ENCODE measurements at regions not wholly inside any gene's neighbourhood (a gene's known extent, or its start where the extent isn't known, plus 50 kb on each side); places are given as distances from the start of the nearest gene placed in this dataset.

GRCh38 chr7:81433692-81434331, 336.0 kb downstream of the HGF start:
- H3K36me3 ChIP-seq (ENCODE audit: insufficient read depth, low read length) = no peaks in the 10 kb centered on the region
- no peak overlapping the region for H3K9ac ChIP-seq (ENCODE audit: low read depth, low read length, poor library complexity, severe bottlenecking)
- no peak overlapping the region for H2AFZ ChIP-seq (ENCODE audit: low read length)
- H3K79me2 ChIP-seq (ENCODE audit: insufficient read depth, low read length) = no peaks in the 10 kb centered on the region
- no peak overlapping the region for H3K4me2 ChIP-seq (ENCODE audit: low read depth, low read length, poor library complexity, severe bottlenecking)
- TF ChIP-seq CTCF (conservative IDR thresholded peaks at IDR 0.05; ENCODE audit: low read length) = no peak
- TF ChIP-seq EZH2phosphoT487 (IDR thresholded peaks at IDR 0.05; ENCODE audit: borderline replicate concordance) = no peak
- no peaks in the 10 kb centered on the region for H4K20me1 ChIP-seq (ENCODE audit: insufficient read depth, low read length, poor library complexity, severe bottlenecking)
- no peaks in the 10 kb centered on the region for H3K27me3 ChIP-seq (ENCODE audit: insufficient read depth, low read length, poor library complexity, severe bottlenecking)
- H3K9me2 ChIP-seq (replicated peaks; ENCODE audit: low read depth, low read length) = no peaks in the 10 kb centered on the region
- no peaks in the 10 kb centered on the region for H3F3A ChIP-seq (ENCODE audit: low read depth)
- H3K9me3 ChIP-seq (ENCODE audit: insufficient read depth, low read depth, low read length) = no peaks in the 10 kb centered on the region
- H3K4me1 ChIP-seq (ENCODE audit: insufficient read depth, low read length, poor library complexity, severe bottlenecking) = no peaks in the 10 kb centered on the region
- H3K4me3 ChIP-seq (ENCODE audit: low read length, poor library complexity, severe bottlenecking) = no peak overlapping the region

GRCh38 chr7:81433206-81433605, 336.6 kb downstream of the HGF start:
- Histone ChIP-seq H3K4me3 (ENCODE audit: low read length, poor library complexity, severe bottlenecking) (no peak overlapping the region), H3K79me2 (ENCODE audit: insufficient read depth, low read length) (no peaks in the 10 kb centered on the region), H3K9me3 (ENCODE audit: insufficient read depth, low read depth, low read length) (no peaks in the 10 kb centered on the region), H3K36me3 (ENCODE audit: insufficient read depth, low read length) (no peaks in the 10 kb centered on the region), H3K9ac (ENCODE audit: low read depth, low read length, poor library complexity, severe bottlenecking) (no peak overlapping the region), H3K9me2 (replicated peaks; ENCODE audit: low read depth, low read length) (no peaks in the 10 kb centered on the region), H3K27me3 (ENCODE audit: insufficient read depth, low read length, poor library complexity, severe bottlenecking) (no peaks in the 10 kb centered on the region), H3F3A (ENCODE audit: low read depth) (no peaks in the 10 kb centered on the region), H4K20me1 (ENCODE audit: insufficient read depth, low read length, poor library complexity, severe bottlenecking) (no peaks in the 10 kb centered on the region), H3K4me2 (ENCODE audit: low read depth, low read length, poor library complexity, severe bottlenecking) (no peak overlapping the region), H2AFZ (ENCODE audit: low read length) (no peak overlapping the region), H3K4me1 (ENCODE audit: insufficient read depth, low read length, poor library complexity, severe bottlenecking) (no peaks in the 10 kb centered on the region)
- no peak for TF ChIP-seq CTCF (conservative IDR thresholded peaks at IDR 0.05; ENCODE audit: low read length)

GRCh38 chr7:81430761-81431160, 339.1 kb downstream of the HGF start:
- Histone ChIP-seq H3K4me3 (ENCODE audit: low read length, poor library complexity, severe bottlenecking) (no peak overlapping the region), H2AFZ (ENCODE audit: low read length) (no peak overlapping the region), H3K9me3 (ENCODE audit: insufficient read depth, low read depth, low read length) (no peaks in the 10 kb centered on the region), H3K9ac (ENCODE audit: low read depth, low read length, poor library complexity, severe bottlenecking) (no peak overlapping the region), H3K79me2 (ENCODE audit: insufficient read depth, low read length) (no peaks in the 10 kb centered on the region), H3K36me3 (ENCODE audit: insufficient read depth, low read length) (no peaks in the 10 kb centered on the region), H3K27me3 (ENCODE audit: insufficient read depth, low read length, poor library complexity, severe bottlenecking) (no peaks in the 10 kb centered on the region), H3K4me1 (ENCODE audit: insufficient read depth, low read length, poor library complexity, severe bottlenecking) (no peaks in the 10 kb centered on the region), H3K4me2 (ENCODE audit: low read depth, low read length, poor library complexity, severe bottlenecking) (no peak overlapping the region), H3F3A (ENCODE audit: low read depth) (no peaks in the 10 kb centered on the region), H3K9me2 (replicated peaks; ENCODE audit: low read depth, low read length) (no peaks in the 10 kb centered on the region), H4K20me1 (ENCODE audit: insufficient read depth, low read length, poor library complexity, severe bottlenecking) (no peaks in the 10 kb centered on the region)
- TF ChIP-seq CTCF (conservative IDR thresholded peaks at IDR 0.05; ENCODE audit: low read length) (no peak), EZH2phosphoT487 (IDR thresholded peaks at IDR 0.05; ENCODE audit: borderline replicate concordance) (no peak)
